NCI-H1694 (cell line): ENCODE measurements at regions not wholly inside any gene's neighbourhood (a gene's known extent, or its start where the extent isn't known, plus 50 kb on each side); places are given as distances from the start of the nearest gene placed in this dataset.
"Not testable (repeated sequence)": the region's sequence is repeated elsewhere in the genome, so short reads cannot be mapped to it uniquely, and the experiment has no call there.

Experiments
- DNase-seq: peaks from one replicate; lab custom pipeline; 2025; lab: John Stamatoyannopoulos, UW

DNA sequence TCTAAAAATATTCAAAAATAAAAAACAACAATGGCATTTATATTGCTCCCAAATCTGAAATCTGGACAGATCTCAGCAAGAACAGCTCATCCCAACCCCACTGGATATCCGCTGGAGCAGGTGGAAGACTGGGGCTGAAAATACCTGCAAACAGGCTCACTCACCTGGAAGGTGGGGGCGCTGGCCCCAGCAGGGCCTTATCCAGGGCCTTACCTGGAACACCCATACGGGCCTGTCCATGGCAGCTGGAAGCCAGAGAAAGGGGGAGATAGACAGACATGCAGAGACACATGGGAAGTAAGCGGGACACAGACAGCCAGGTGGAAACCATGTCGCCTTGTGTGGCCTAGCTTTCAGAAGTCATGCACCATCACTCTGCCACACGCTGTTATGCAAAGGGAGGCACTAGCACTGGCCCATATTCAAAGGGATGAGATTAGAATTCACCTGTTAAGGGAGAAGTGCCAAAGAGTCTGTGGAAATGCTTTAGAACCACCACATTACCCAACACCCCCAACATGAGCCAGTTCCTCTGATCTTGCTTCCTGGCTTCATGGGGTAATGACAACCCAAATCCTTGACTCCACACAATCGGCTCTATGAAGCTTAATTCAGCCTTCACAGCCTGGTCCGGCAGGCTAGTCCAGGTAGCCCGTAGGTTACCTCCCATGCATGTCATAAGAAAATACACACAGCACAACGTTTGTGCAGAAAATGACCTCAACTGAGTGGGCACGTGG lies 99.0 kb upstream of the CDYL start:
- DNase-seq = no peak

DNA sequence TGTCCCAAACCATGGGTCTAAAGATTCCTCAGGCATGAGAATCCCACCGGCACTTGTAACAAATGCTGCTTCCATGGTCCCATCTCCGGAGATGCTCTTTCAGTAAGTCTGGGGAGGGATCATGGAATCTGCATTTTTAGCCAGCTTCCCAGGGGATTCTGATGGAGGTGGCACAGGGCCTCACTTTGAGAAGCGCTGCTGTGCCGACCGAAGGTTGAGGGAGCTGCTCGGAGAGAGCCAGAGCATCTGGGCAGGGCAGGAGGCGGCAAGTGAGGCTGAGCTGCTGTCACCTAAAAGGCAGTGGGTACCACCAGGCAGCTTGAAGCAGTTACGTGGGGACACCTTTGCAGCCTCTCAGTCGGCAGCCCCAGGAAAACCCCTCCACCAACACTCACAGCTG lies 100.2 kb upstream of the CDYL start:
- no peak for DNase-seq

DNA sequence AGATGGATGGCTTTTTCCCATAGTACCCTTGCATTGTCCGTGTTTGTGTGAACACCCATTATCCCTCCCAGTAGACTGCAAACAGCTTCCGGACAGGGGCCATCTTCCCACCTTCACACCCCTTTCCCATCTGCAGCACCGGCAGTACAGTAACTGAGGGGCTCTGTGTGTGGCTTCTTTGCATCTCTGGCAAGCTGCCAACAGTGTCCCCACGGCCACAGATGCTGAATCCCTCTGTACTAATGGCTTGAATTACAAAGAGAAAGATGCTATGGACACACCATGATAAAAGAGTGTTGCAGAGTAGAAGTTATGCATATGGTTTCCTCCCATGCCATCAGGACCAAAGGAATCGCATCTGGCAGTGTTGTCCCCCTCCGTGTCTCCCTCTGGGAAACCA lies 101.1 kb upstream of the CDYL start:
- no peak for DNase-seq

DNA sequence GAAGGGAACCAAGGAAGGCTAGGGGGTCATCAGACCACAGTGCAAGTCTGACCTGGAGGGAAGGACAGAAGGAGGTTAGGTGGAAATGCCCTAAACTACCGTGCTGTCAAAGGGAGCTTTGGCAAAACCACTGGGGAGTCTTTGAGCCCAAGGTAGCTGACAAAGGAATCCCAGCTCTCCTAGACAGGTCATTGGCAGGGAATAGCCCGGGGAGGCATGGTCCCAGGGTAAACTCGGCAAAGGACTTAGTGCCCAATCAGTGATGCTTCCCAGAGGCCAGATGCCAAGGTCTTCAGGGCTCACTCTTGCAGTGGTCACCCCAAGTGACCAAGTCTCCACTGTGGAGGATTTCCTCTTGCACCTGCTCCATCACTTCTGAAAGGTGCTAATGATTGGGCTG lies 102.3 kb upstream of the CDYL start:
- no peak for DNase-seq

- no peak for DNase-seq
These were observed 103.4 kb upstream of the CDYL start for GRCh38 chr6:4672772-4673171.

- no peak for DNase-seq
These were observed 104.6 kb upstream of the CDYL start for GRCh38 chr6:4671587-4672115.

DNA sequence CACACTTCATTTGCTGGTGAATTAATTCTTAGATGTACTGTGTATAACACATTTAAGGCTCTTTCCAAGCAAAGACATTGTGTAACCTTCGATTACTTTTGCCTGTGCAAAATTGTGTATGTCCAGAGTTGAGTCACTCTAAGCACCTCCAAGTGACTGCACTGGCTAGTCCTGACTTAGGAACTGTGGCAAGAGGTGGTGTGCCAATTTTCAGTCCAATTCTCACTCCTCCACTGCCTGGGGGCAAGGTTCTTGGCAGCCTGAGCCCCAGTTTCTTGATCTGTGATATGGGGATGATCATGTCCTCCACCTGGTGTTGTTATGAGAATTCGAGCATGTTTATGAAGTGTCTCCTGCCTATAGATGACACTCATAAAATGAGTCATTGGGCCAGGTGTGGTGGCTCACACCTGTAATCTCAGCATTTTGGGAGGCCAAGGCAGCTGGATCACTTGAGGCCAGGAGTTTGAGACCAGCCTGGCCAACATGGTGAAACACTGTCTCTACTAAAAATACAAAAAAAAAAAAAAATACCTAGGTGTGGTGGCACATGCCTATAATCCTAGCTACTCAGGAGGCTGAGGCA lies 105.3 kb upstream of the CDYL start:
- no peak for DNase-seq

DNA sequence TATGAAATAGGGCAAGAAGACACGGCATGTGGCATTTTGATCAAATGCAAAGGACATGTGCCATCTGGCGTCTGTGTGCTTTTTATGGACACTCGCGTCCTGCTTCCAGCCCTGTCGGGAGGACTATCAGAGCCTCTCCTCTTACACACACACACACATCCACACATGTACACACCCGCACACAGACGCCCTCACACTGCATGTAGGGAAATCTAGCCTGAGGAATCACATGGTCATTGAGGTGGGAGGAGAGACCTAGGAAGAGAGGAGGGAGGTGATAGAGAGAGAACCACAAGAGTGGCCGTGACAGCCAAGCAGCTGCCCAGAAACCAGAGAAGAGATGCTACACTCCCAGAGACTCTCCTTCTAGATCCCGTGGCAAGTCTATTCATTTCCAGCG lies 105.9 kb upstream of the CDYL start:
- no peak for DNase-seq

DNA sequence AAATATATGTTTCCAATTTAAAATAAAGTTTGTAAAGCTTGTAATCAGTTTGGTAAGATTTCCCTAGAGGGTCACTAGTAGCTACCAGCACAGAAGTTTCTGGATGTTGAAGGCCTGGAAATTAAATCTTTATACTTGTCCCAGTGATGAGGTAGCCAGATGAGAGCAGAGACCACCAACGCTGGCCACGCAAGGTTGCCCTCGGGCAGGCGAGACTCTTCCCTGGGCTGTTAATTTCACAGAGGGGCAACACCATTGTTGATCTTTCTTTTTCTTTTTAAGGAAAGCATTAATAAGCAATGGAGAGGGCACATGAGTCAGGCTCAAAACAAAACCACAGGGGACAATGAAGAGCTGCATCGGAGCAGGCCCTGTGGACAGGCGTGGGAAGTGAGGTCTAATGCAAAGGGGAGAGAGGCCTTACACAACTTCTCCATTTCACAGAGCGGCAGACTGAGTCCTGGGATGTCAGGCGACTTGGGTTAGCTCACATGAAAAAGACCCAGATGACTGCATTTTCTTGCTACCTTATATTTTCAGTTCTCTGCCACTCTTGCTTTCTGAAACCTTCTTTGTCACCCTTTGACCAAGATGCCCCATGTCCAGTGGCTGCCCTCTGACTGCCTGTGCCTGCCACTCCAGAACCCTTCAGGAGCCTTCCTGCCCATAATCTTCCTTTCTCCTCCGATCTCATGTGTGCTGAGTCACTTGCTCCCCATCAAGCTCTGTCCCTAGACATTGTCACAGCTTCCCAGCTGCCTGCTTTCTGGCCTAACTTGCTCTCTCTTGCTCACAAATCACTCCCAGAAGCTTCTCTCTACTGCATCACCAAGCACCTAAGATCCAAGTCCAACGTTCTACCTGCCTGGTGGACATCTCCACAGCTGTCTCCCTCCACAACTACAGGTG lies 107.7 kb upstream of the CDYL start:
- no peak for DNase-seq

- DNase-seq = no peak
These were observed 108.6 kb upstream of the CDYL start for GRCh38 chr6:4667591-4667990.

- no peak for DNase-seq
These were observed 109.2 kb upstream of the CDYL start for GRCh38 chr6:4666886-4667513.

- DNase-seq = no peak
These were observed 110.5 kb upstream of the CDYL start for GRCh38 chr6:4665489-4666417.

- DNase-seq = no peak
These were observed 111.3 kb upstream of the CDYL start for GRCh38 chr6:4664911-4665310.

- DNase-seq = no peak
These were observed 112.0 kb upstream of the CDYL start for GRCh38 chr6:4664117-4664626.

DNA sequence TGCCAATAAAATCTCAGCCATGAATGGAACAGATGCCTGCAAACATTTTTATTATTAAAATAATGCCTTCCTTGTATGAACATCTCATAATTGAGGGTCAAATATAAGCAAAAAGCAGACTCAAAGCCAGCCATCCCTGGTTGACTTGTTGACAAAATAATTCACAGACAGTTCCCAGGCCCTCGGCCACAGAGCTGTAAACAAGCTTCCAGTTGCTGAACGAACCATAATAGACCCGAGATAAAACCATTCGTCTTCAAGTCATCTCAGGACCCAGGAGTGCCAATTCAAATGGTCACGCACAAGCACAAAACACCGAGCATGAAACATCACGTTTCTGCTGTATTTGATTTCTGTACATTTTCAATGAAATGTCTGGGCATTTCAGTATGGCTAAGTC lies 113.3 kb upstream of the CDYL start:
- no peak for DNase-seq

DNA sequence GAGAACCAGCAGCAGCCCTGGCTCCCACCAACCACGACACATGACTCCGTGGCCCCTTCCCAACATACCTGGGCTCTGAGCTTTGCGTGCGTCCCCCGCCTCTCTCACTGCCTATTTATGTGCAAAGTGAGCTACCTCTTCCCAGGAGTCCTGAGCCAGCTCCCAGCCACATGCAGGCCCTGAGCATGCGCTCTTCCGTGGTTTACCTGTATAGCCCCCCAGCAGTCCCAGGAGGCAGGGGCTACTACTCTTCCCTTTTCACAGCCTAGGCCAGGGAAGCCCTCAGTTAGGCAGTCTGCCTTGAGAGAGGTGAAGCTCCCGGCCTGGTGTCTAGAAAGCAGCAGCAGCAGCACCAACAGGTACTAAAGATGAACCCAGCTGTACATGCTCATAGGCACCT lies 114.8 kb upstream of the CDYL start:
- DNase-seq = no peak

DNA sequence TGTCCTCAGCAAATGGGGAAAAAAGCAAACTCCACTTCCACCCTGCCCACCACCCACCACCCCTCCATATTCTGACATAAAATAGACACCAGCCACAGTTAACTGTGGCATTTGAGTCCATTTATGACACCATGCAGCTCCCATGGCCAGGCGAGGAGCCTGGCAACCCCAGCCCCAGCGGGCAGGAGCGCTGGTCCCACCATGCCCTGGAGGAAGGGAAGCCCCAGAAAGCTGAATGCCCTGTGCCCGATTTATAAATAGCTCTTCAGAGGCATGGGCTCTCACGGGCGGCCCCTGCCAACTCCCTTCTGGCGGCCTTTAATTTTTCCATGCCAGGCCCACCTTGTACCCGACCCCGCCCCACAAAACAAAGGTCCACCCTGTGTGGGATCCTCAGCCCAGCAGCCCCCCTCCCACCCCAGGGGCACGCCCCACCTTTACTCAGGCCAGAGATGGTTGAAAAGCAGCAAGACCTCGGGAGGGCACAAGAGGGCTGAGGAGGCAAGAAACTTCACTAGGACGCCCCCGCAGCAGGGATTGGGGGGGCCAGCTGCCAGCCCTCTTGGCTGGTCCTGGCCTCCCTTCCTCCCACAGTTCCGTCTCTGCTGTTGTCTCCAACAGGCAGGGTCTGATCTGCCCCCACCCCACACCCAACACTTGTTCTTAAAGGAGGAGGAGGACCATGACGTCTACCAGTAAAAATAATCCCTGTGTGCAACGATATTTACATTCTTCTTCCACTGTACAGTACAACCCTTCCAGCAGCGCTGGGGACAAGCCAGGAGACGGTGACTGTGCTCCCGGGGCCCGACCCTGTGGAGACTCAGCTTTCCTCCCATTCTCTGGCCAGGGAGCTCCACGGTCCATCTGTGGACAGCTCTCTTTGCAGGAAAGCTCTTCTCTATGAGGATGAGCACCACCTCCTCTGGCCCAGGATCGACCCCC lies 115.6 kb upstream of the CDYL start:
- DNase-seq = no peak

DNA sequence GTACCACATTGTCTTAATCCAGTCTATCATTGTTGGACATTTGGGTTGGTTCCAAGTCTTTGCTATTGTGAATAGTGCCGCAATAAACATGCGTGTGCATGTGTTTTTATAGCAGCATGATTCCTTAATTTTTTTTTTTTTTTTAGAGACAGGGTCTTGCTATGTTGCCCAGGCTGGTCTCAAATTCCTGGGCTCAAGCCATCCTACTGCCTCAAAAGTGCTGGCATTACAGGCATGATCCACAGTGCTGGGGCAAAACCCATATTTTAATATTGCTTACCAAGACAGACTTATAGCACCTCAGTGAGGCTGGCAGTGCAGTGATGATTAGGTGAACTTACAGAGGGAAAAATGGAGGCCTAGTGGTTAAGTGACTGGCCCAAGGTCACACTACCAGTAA lies 116.5 kb upstream of the CDYL start:
- DNase-seq = not testable (repeated sequence)

DNA sequence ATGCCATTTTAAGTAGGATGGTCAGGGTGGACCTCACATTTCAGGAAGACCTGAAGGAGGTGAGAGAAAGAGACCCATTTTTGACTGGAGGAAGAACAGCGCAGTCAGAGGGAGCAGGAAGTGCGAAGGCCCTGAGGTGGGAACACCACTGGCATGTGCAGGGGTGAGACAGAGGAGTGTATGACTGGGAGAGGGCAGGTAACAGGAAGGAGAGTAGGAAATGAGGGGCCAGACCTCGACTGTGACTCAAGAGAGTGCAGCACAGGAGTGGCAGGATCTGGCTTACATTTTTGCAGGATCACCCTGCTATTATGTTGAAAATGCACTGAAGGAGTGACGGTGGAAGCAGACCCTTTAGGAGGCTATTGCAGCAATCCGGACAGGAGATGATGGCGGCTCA lies 117.7 kb upstream of the CDYL start:
- no peak for DNase-seq

- DNase-seq = no peak
These were observed 120.1 kb upstream of the CDYL start for GRCh38 chr6:4656106-4656505.
